ENCODE measurements at regions not wholly inside any gene's neighbourhood (a gene's known extent, or its start where the extent isn't known, plus 50 kb on each side); places are given as distances from the start of the nearest gene placed in this dataset.

- TF ChIP-seq CTCF (IDR thresholded peaks at IDR 0.05) (no peak), POLR2A (IDR thresholded peaks at IDR 0.05) (no peak)
Measured at GRCh38 chr6:3610206-3610605, 141.3 kb downstream of the PXDC1 start.

All from prostate gland (tissue), 2 donors.